Tibial nerve (tissue), 4 donors: ENCODE measurements at regions not wholly inside any gene's neighbourhood (a gene's known extent, or its start where the extent isn't known, plus 50 kb on each side); places are given as distances from the start of the nearest gene placed in this dataset.

Experiments used
- DNase-seq, 2 donors: peaks; one replicate each; pipeline ENCODE4 v3.0.0-alpha.2; 2019; ENCODE audit warnings: low spot score in 2 of 2
- H3K27ac ChIP-seq, 4 donors: fragments of 200-600 bp; sonication (generic) in 3 of 4; one replicate each; pipeline ENCODE4 v1.5.1; 2017 to 2019; ENCODE audit warnings: mild to moderate bottlenecking in 1 of 4
- H3K27me3 ChIP-seq, 2 donors: fragments of 200-600 bp; sonication (generic) in 1 of 2; one replicate each; pipeline versions ENCODE4 v1.5.1 to v1.6.0; 2017 to 2019
- H3K36me3 ChIP-seq, 3 donors: fragments of 200-600 bp; sonication (generic); one replicate each; pipeline ENCODE4 v1.5.1; 2018 to 2019
- H3K4me1 ChIP-seq, 4 donors: fragments of 200-600 bp; sonication (generic) in 3 of 4; one replicate each; pipeline ENCODE4 v1.5.1; 2017 to 2019
- H3K4me3 ChIP-seq, 4 donors: fragments of 200-600 bp; sonication (generic) in 3 of 4; one replicate each; pipeline ENCODE4 v1.5.1; 2017 to 2019; ENCODE audit warnings: mild to moderate bottlenecking in 1 of 4, moderate library complexity in 1 of 4
- H3K9me3 ChIP-seq, 4 donors: fragments of 200-600 bp; sonication (generic) in 3 of 4; one replicate each; pipeline ENCODE4 v1.5.1; 2017 to 2019
- EP300 ChIP-seq, 2 donors: sonication (generic); formaldehyde crosslinking; IDR thresholded peaks; one replicate each; pipeline ENCODE4 v1.6.1; 2017; ENCODE audit warnings: antibody characterized with exemption in 2 of 2, mild to moderate bottlenecking in 1 of 2
- POLR2A ChIP-seq, 2 donors: fragments of 450-650 bp; IDR thresholded peaks; one replicate each; pipeline ENCODE4 v1.6.1; 2017; ENCODE audit warnings: antibody characterized with exemption in 2 of 2, mild to moderate bottlenecking in 2 of 2, moderate library complexity in 2 of 2
- WGBS, 2 donors: methylation state at CpG; one replicate each; pipeline ENCODE4 v1.1.5; 2018; 5-methylcytosine and 5-hydroxymethylcytosine counted together
- TF ChIP-seq, protein P1 (sequence below), 5 experiments: fragments of 200-600 bp in 3 of 5; fragments of 450-650 bp in 2 of 5; sonication (generic) in 3 of 5; IDR thresholded peaks; one replicate each; pipeline ENCODE4 v1.5.1; 2016 to 2019; ENCODE audit warnings: antibody characterized with exemption in 5 of 5, mild to moderate bottlenecking in 3 of 5, moderate library complexity in 2 of 5

DNA sequence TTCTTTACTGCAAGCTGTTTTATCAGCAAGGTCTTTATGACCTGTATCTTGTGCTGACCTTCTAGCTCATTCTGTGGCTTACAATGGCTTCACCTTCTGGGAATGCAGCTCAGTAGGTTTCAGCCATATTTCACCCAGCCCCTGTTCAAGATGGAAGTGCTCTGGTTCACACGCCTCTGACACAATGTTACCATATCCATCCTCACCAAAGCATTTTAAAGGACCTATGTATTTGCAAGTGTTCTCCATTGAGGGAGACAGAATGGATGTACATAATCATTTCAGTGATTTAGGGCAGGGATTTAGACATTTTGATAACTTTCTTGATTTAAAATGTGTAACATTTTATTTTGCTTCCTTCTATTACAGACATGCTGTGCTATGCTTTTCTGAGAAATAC is 182.3 kb upstream of the FN1 start:
- no peak for DNase-seq
- 96 to 100% methylated on average over 1 of the region's 1 CpG for WGBS, 2 donors

DNA sequence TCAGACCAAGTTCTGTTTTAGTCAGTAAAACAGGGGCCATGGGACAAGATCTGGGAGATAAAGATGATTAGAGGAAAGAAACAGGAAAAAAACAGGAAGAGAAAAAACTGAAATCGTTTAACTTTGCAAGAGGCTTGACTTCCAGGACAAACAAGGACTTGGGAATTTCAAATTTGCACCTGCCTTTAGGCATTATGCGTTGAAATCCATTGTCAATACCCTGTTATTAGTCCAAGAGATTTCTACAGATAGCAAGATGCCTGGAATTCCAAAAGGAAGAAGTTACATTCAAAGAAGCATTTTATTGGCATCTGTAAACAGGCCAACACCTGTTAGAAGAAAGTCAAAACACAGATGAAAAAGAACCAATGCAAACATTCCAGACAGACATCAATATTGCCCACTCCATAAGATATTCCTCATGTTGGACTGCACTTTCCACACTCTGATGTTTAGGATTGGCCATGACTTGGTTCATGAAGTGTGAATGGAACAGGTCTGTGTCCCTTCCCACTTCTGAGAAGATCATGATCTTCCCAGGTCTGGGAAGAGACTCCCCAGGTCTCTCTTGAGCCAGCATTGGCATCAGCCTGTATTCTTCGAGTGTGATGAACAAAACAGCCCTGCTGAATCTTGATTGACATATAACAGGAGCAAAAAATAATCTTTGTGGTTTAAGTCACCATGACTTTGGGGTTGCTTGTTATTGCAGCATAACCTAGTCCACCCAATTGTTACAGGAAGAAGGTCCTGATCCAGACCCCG is 181.4 kb upstream of the FN1 start:
- H3K27me3 ChIP-seq: no peaks in the 10 kb centered on the region
- no peak for DNase-seq
- no peak overlapping the region for H3K4me3 ChIP-seq
- TF ChIP-seq POLR2A (IDR thresholded peaks at IDR 0.05) (no peak), EP300 (IDR thresholded peaks at IDR 0.05) (no peak)
- TF ChIP-seq, protein P1, sequence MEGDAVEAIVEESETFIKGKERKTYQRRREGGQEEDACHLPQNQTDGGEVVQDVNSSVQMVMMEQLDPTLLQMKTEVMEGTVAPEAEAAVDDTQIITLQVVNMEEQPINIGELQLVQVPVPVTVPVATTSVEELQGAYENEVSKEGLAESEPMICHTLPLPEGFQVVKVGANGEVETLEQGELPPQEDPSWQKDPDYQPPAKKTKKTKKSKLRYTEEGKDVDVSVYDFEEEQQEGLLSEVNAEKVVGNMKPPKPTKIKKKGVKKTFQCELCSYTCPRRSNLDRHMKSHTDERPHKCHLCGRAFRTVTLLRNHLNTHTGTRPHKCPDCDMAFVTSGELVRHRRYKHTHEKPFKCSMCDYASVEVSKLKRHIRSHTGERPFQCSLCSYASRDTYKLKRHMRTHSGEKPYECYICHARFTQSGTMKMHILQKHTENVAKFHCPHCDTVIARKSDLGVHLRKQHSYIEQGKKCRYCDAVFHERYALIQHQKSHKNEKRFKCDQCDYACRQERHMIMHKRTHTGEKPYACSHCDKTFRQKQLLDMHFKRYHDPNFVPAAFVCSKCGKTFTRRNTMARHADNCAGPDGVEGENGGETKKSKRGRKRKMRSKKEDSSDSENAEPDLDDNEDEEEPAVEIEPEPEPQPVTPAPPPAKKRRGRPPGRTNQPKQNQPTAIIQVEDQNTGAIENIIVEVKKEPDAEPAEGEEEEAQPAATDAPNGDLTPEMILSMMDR (IDR thresholded peaks at IDR 0.05): no peak
- no peak overlapping the region for H3K27ac ChIP-seq
- H3K9me3 ChIP-seq: no peaks in the 10 kb centered on the region
- WGBS, 2 donors: 80% methylated on average over 4 of the region's 4 CpGs
- no peaks in the 10 kb centered on the region for H3K36me3 ChIP-seq
- H3K4me1 ChIP-seq: peaks cover 0 to 11% (median 0%) of the 10 kb centered on the region in 4 donors

More for the DNA sequence above, 182.3 kb upstream of the FN1 start:
- TF ChIP-seq EP300 (IDR thresholded peaks at IDR 0.05): no peak
- TF ChIP-seq POLR2A (IDR thresholded peaks at IDR 0.05): no peak
- TF ChIP-seq, protein P1 (IDR thresholded peaks at IDR 0.05): no peak
- H3K4me3 ChIP-seq: no peak overlapping the region
- H3K9me3 ChIP-seq: no peaks in the 10 kb centered on the region
- no peaks in the 10 kb centered on the region for H3K27me3 ChIP-seq
- peaks cover 0 to 11% (median 0%) of the 10 kb centered on the region in 4 donors for H3K4me1 ChIP-seq
- H3K36me3 ChIP-seq: no peaks in the 10 kb centered on the region
- no peak overlapping the region for H3K27ac ChIP-seq

DNA sequence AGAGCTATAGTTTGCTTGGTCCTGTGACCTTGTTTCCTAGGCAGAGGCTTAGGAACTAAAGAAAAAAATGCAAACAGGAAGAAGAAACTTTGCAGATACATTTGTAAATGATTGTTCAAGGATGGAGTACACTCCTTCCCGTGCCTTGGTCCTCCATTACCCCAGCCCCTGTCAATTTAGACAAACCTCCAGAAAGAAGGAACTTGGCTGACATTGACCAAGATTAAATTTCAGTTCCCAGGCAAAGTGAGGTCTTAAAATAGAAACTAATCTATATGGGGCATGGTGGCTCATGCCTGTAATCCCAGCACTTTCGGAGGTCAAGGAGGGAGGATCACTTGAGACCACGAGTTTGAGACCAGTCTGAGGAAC is 179.9 kb upstream of the FN1 start:
- H3K36me3 ChIP-seq: no peaks in the 10 kb centered on the region
- H3K27me3 ChIP-seq: no peaks in the 10 kb centered on the region
- no peak overlapping the region for H3K4me3 ChIP-seq
- peaks cover 0 to 11% (median 0%) of the 10 kb centered on the region in 4 donors for H3K4me1 ChIP-seq
- no peak overlapping the region for H3K27ac ChIP-seq
- no peaks in the 10 kb centered on the region for H3K9me3 ChIP-seq
- TF ChIP-seq POLR2A (IDR thresholded peaks at IDR 0.05) (no peak), EP300 (IDR thresholded peaks at IDR 0.05) (no peak)
- TF ChIP-seq, protein P1 (IDR thresholded peaks at IDR 0.05): no peak
- WGBS, 2 donors: 65 to 73% methylated on average over 3 of the region's 3 CpGs
- no peak for DNase-seq

DNA sequence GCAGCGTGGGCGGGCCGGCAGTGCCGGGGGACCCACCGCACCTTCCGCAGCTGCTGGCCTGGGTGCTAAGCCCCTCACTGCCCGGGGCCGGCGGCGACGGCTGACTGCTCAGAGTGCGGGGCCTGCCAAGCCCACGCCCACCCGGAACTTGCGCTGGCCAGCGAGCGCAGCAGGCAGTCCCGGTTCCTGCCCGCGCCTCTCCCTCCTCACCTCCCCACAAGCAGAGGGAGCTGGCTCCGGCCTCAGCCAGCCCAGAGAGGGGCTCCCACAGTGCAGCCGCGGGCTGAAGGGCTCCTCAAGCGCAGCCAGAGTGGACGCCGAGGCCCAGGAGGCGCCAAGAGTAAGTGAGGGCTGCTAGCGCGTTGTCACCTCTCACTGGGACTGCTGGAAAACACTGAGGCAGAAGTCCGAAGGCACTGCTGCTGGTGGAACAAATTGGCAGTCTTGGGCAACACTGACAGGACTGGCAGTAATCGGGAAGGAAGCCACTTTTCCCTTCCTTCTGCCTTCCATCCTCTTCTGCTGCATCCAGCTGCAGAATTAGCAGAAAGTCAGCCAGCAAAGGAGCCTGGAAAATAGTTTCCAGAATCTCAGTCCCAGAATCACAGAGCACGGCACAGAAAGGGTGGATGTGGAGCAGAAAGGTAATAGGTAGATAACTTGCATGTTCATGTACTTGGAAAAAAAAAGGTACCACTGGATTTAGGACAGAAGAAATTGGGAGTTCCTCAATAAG is 179.4 kb upstream of the FN1 start:
- DNase-seq: no peak

More for the DNA sequence above, 179.4 kb upstream of the FN1 start:
- peaks cover 0 to 11% (median 0%) of the 10 kb centered on the region in 4 donors for H3K4me1 ChIP-seq
- H3K36me3 ChIP-seq: no peaks in the 10 kb centered on the region
- H3K9me3 ChIP-seq: no peaks in the 10 kb centered on the region
- no peak overlapping the region for H3K4me3 ChIP-seq
- H3K27me3 ChIP-seq: no peaks in the 10 kb centered on the region
- no peak overlapping the region for H3K27ac ChIP-seq
- 86 to 92% methylated on average over 7 to 16 of the region's 32 CpGs for WGBS, 2 donors
- TF ChIP-seq EP300 (IDR thresholded peaks at IDR 0.05) (no peak), POLR2A (IDR thresholded peaks at IDR 0.05) (no peak)
- TF ChIP-seq, protein P1 (IDR thresholded peaks at IDR 0.05): no peak
